H1 (cell line): ENCODE measurements at regions not wholly inside any gene's neighbourhood (a gene's known extent, or its start where the extent isn't known, plus 50 kb on each side); places are given as distances from the start of the nearest gene placed in this dataset.
A peak's percentile ranks its signal among the peaks of the same experiment; 100 is the strongest.

Experiments
- CTCF ChIA-PET: fragments of 300-600 bp; sonication (Branson Sonifier 250); formaldehyde crosslinking; loops from one replicate; lab custom pipeline; 2021; ENCODE audit not compliant: partially characterized antibody; lab: Charles Lee
- POLR2A ChIA-PET: fragments of 300-600 bp; sonication (Branson Sonifier 250); formaldehyde crosslinking; loops from one replicate; lab custom pipeline; 2021; ENCODE audit warnings: inconsistent platforms; ENCODE audit not compliant: partially characterized antibody; lab: Charles Lee
- DNase-seq, 2 experiments: peaks; one replicate each; pipeline versions ENCODE4 v3.0.0 to v3.0.0-alpha.2; 2010 to 2022; ENCODE audit warnings: low spot score in 2 of 2, low read depth in 1 of 2, mixed read lengths in 1 of 2
- FAIRE-seq: peaks from 2 replicates; lab custom pipeline; 2011; peaks lifted over from hg19 to GRCh38; lab: Jason Lieb, UNC
- H2AFZ ChIP-seq: 2 replicates; pipeline ENCODE4 v1.8.1; 2012; ENCODE audit warnings: low read length, inconsistent platforms
- H2AK5ac ChIP-seq: 2 replicates; pipeline ENCODE4 v1.6.1; 2013; ENCODE audit warnings: low read depth, low read length
- H2BK120ac ChIP-seq: replicated peaks from 2 replicates; pipeline ENCODE3; 2013; ENCODE audit warnings: low read depth, low read length, inconsistent platforms
- H2BK12ac ChIP-seq: 2 replicates; pipeline ENCODE4 v1.6.1; 2013; ENCODE audit warnings: low read depth, low read length
- H2BK15ac ChIP-seq: 2 replicates; pipeline ENCODE4 v1.6.1; 2013; ENCODE audit warnings: low read length
- H2BK20ac ChIP-seq: 2 replicates; pipeline ENCODE4 v1.6.1; 2013; ENCODE audit warnings: low read length
- H2BK5ac ChIP-seq: 2 replicates; pipeline ENCODE4 v1.6.1; 2013; ENCODE audit warnings: low read depth, low read length
- H3K14ac ChIP-seq: 2 replicates; pipeline ENCODE4 v1.6.1; 2013; ENCODE audit warnings: inconsistent platforms; ENCODE audit not compliant: insufficient read length
- H3K18ac ChIP-seq: 2 replicates; pipeline ENCODE4 v1.6.1; 2013; ENCODE audit warnings: low read length; ENCODE audit errors: extremely low read depth
- H3K23ac ChIP-seq: 2 replicates; pipeline ENCODE4 v1.6.1; 2013; ENCODE audit warnings: inconsistent platforms; ENCODE audit not compliant: insufficient read length
- H3K23me2 ChIP-seq: 2 replicates; pipeline ENCODE4 v1.6.1; 2013; ENCODE audit warnings: low read depth, low read length
- H3K27ac ChIP-seq: 2 replicates; pipeline ENCODE4 v1.6.1; 2011; ENCODE audit warnings: low read depth, low read length, inconsistent platforms
- H3K27me3 ChIP-seq, 4 experiments: replicated peaks in 1 of 4; 1 replicate in 1 of 4; 2 replicates in 3 of 4; pipeline versions ENCODE4 v1.6.1 to v1.8.1; 2011 to 2013; ENCODE audit warnings: low read length in 3 of 4, mild to moderate bottlenecking in 3 of 4, inconsistent platforms in 2 of 4, mixed read lengths in 2 of 4, moderate library complexity in 1 of 4; ENCODE audit not compliant: control insufficient read depth in 3 of 4, insufficient read depth in 3 of 4; ENCODE audit errors: extremely low read depth in 1 of 4
- H3K36me3 ChIP-seq, 4 experiments: 2 replicates each; pipeline versions ENCODE4 v1.6.1 to v1.8.1; 2011 to 2013; ENCODE audit warnings: mild to moderate bottlenecking in 4 of 4, low read length in 3 of 4, moderate library complexity in 2 of 4, control low read depth in 1 of 4, inconsistent platforms in 1 of 4; ENCODE audit not compliant: insufficient read depth in 4 of 4, control insufficient read depth in 2 of 4
- H3K4ac ChIP-seq: replicated peaks from 2 replicates; pipeline ENCODE3; 2013; ENCODE audit warnings: low read length, low read depth, mixed read lengths, inconsistent platforms; ENCODE audit not compliant: insufficient read length
- H3K4me1 ChIP-seq, 4 experiments: replicated peaks in 1 of 4; 1 replicate in 1 of 4; 2 replicates in 3 of 4; pipeline versions ENCODE4 v1.6.1 to v1.8.1; 2011 to 2013; ENCODE audit warnings: low read length in 3 of 4, inconsistent platforms in 2 of 4, mixed read lengths in 1 of 4; ENCODE audit not compliant: insufficient read depth in 4 of 4, control insufficient read depth in 3 of 4
- H3K4me2 ChIP-seq, 2 experiments: 2 replicates each; pipeline versions ENCODE4 v1.6.1 to v1.8.1; 2011 to 2013; ENCODE audit warnings: low read depth in 2 of 2, low read length in 2 of 2, control low read depth in 1 of 2, inconsistent platforms in 1 of 2, mild to moderate bottlenecking in 1 of 2; ENCODE audit not compliant: insufficient read depth in 1 of 2
- H3K4me3 ChIP-seq, 4 experiments: fragments of 200-600, 300-600 bp in 1 of 4; sonication (generic), shearing (Covaris generic), sonication (Bioruptor Twin) in 1 of 4; 2 replicates each; pipeline versions ENCODE4 v1.5.1 to v1.8.1; 2011 to 2016; ENCODE audit warnings: low read length in 4 of 4, low read depth in 3 of 4, control low read depth in 2 of 4, inconsistent platforms in 2 of 4, mild to moderate bottlenecking in 2 of 4, mixed read lengths in 1 of 4, moderate library complexity in 1 of 4; ENCODE audit not compliant: insufficient read depth in 2 of 4; ENCODE audit errors: extremely low read depth in 1 of 4
- H3K56ac ChIP-seq: replicated peaks from 2 replicates; pipeline ENCODE3; 2013; ENCODE audit warnings: low read depth, mild to moderate bottlenecking, mixed read lengths, low read length, inconsistent platforms; ENCODE audit not compliant: insufficient read length
- H3K79me1 ChIP-seq: 2 replicates; pipeline ENCODE4 v1.6.1; 2013; ENCODE audit warnings: low read depth, low read length, control low read depth
- H3K79me2 ChIP-seq, 2 experiments: 2 replicates each; pipeline versions ENCODE4 v1.6.1 to v1.8.1; 2012 to 2013; ENCODE audit warnings: low read length in 2 of 2, mild to moderate bottlenecking in 2 of 2, inconsistent platforms in 1 of 2; ENCODE audit not compliant: insufficient read depth in 2 of 2, control insufficient read depth in 1 of 2
- H3K9ac ChIP-seq, 4 experiments: replicated peaks in 1 of 4; 1 replicate in 1 of 4; 2 replicates in 3 of 4; pipeline versions ENCODE4 v1.6.1 to v1.8.1; 2011 to 2013; ENCODE audit warnings: low read depth in 3 of 4, low read length in 3 of 4, control low read depth in 2 of 4, mild to moderate bottlenecking in 2 of 4, moderate library complexity in 2 of 4, inconsistent platforms in 1 of 4; ENCODE audit errors: extremely low read depth in 1 of 4
- H3K9me3 ChIP-seq, 2 experiments: 2 replicates each; pipeline versions ENCODE4 v1.6.1 to v1.8.1; 2012 to 2013; ENCODE audit warnings: mild to moderate bottlenecking in 2 of 2, moderate library complexity in 2 of 2, control low read depth in 1 of 2, inconsistent platforms in 1 of 2, low read depth in 1 of 2, low read length in 1 of 2, mixed read lengths in 1 of 2; ENCODE audit not compliant: insufficient read depth in 2 of 2
- H4K20me1 ChIP-seq, 2 experiments: replicated peaks in 1 of 2; 2 replicates each; pipeline versions ENCODE3 to v1.8.1; 2011 to 2013; ENCODE audit warnings: inconsistent platforms in 2 of 2, low read length in 2 of 2, mild to moderate bottlenecking in 1 of 2; ENCODE audit not compliant: insufficient read depth in 2 of 2, control insufficient read depth in 1 of 2
- H4K5ac ChIP-seq: 2 replicates; pipeline ENCODE4 v1.6.1; 2013; ENCODE audit warnings: low read length, low read depth, mixed read lengths, inconsistent platforms; ENCODE audit not compliant: insufficient read length
- H4K8ac ChIP-seq: 2 replicates; pipeline ENCODE4 v1.8.0; 2013; ENCODE audit warnings: mild to moderate bottlenecking, moderate library complexity, low read length, inconsistent platforms; ENCODE audit not compliant: insufficient read depth; ENCODE audit errors: extremely low read depth
- H4K91ac ChIP-seq: replicated peaks from 2 replicates; pipeline ENCODE3; 2013; ENCODE audit warnings: low read length, mixed read lengths, inconsistent platforms; ENCODE audit not compliant: insufficient read length
- ASH2L ChIP-seq: fragments of 200-600, 300-600 bp; sonication (generic); IDR thresholded peaks from one replicate; pipeline ENCODE4 v1.7.1; 2017; ENCODE audit warnings: low read length
- ATF3 ChIP-seq: IDR thresholded peaks from 2 replicates; pipeline ENCODE4 v1.6.1; 2011; ENCODE audit warnings: low read depth, mild to moderate bottlenecking, low read length; ENCODE audit not compliant: insufficient read depth
- CREB1 ChIP-seq: IDR thresholded peaks from 2 replicates; pipeline ENCODE4 v1.6.1; 2012; ENCODE audit warnings: inconsistent platforms
- CTBP2 ChIP-seq: IDR thresholded peaks from 2 replicates; pipeline ENCODE4 v1.7.0; 2011; ENCODE audit warnings: borderline replicate concordance, mild to moderate bottlenecking, moderate library complexity, mixed read lengths, low read length; ENCODE audit not compliant: insufficient read depth, insufficient read length
- E2F6 ChIP-seq: IDR thresholded peaks from 2 replicates; pipeline ENCODE4 v1.6.1; 2012; ENCODE audit warnings: inconsistent platforms
- EP300 ChIP-seq, 2 experiments: IDR thresholded peaks; 1 replicate in 1 of 2; 2 replicates in 1 of 2; pipeline ENCODE4 v1.6.1; 2011 to 2012; ENCODE audit warnings: low read depth in 2 of 2, low read length in 2 of 2, mild to moderate bottlenecking in 2 of 2, borderline replicate concordance in 1 of 2, inconsistent platforms in 1 of 2, moderate library complexity in 1 of 2
- GTF2F1 ChIP-seq: IDR thresholded peaks from 2 replicates; pipeline ENCODE4 v1.6.1; 2012; ENCODE audit warnings: low read depth, low read length, improper control_type of control experiment, borderline replicate concordance
- HDAC6 ChIP-seq: IDR thresholded peaks from one replicate; pipeline ENCODE4 v1.7.1; 2012; ENCODE audit warnings: low read depth, mild to moderate bottlenecking, inconsistent platforms, low read length, moderate library complexity
- NRF1 ChIP-seq: IDR thresholded peaks from 2 replicates; pipeline ENCODE4 v1.6.1; 2011; ENCODE audit warnings: mild to moderate bottlenecking, low read depth, low read length, improper control_type of control experiment
- PHF8 ChIP-seq: fragments of 200-600 bp; sonication (generic); conservative IDR thresholded peaks from 2 replicates; pipeline ENCODE4 v1.7.1; 2012; ENCODE audit warnings: low read depth, mild to moderate bottlenecking, inconsistent platforms, low read length, moderate library complexity
- RBBP5 ChIP-seq: IDR thresholded peaks from 2 replicates; pipeline ENCODE4 v1.7.1; 2012; ENCODE audit warnings: low read depth, mild to moderate bottlenecking, inconsistent platforms, low read length, moderate library complexity, borderline replicate concordance
- SIX5 ChIP-seq: IDR thresholded peaks from 2 replicates; pipeline ENCODE4 v1.6.1; 2011; ENCODE audit warnings: mild to moderate bottlenecking, low read depth, low read length
- SP4 ChIP-seq: IDR thresholded peaks from 2 replicates; pipeline ENCODE4 v1.6.1; 2012; ENCODE audit warnings: low read length, inconsistent platforms
- SRF ChIP-seq: IDR thresholded peaks from 2 replicates; pipeline ENCODE4 v1.6.1; 2011; ENCODE audit warnings: mild to moderate bottlenecking, low read depth, low read length, moderate library complexity
- TBP ChIP-seq: IDR thresholded peaks from 2 replicates; pipeline ENCODE4 v1.6.1; 2011; ENCODE audit warnings: low read depth, low read length, improper control_type of control experiment
- WGBS, 2 experiments: shearing (Covaris generic) in 1 of 2; methylation state at CpG; one replicate each; pipeline versions ENCODE4 v1.1.6 to v1.1.7; 2013 to 2015; ENCODE audit warnings: low lambda C conversion rate in 2 of 2, mixed read lengths in 2 of 2, inconsistent platforms in 1 of 2, low coverage in 1 of 2, missing lambda C conversion rate in 1 of 2; ENCODE audit not compliant: insufficient replicate concordance in 2 of 2, insufficient coverage in 1 of 2, insufficient read length in 1 of 2; ENCODE audit errors: extremely low coverage in 1 of 2, missing lambda C conversion rate in 1 of 2; 5-methylcytosine and 5-hydroxymethylcytosine counted together

GRCh38 chr7:89687211-89687610, 467.1 kb upstream of the STEAP1 start:
- Histone ChIP-seq H2BK12ac (no peak overlapping the region), H3K27me3 (no peaks in the 10 kb centered on the region), H3K23ac (no peak overlapping the region), H3K4me1 (no peaks in the 10 kb centered on the region), H3K27ac (no peak overlapping the region), H3K23me2 (no peaks in the 10 kb centered on the region), H3K9me3 (no peaks in the 10 kb centered on the region), H2BK20ac (no peak overlapping the region), H4K20me1 (no peaks in the 10 kb centered on the region), H3K79me2 (no peaks in the 10 kb centered on the region), H3K14ac (no peak overlapping the region), H3K4me2 (no peak overlapping the region), H4K8ac (no peak overlapping the region), H4K5ac (no peak overlapping the region), H2AFZ (0 out of 2 replicates have a peak overlapping the region, but pooled peaks have one; percentile 70), H2BK120ac (no peak overlapping the region), H3K4me3 (no peak overlapping the region), H2AK5ac (no peak overlapping the region), H2BK5ac (no peak overlapping the region), H3K9ac (no peak overlapping the region), H3K36me3 (no peaks in the 10 kb centered on the region), H3K56ac (no peak overlapping the region), H2BK15ac (no peak overlapping the region), H3K18ac (no peak overlapping the region), H4K91ac (no peak overlapping the region), H3K79me1 (no peaks in the 10 kb centered on the region), H3K4ac (no peak overlapping the region)
- CTCF ChIA-PET: no interaction called here
- WGBS, 2 experiments: 96% methylated on average over 2 of the region's 2 CpGs; no CpG with 5 or more reads in 1 of the 2 experiments
- DNase-seq (no peak), FAIRE-seq (no peak)
- POLR2A ChIA-PET: no interaction called here
- TF ChIP-seq EP300 (IDR thresholded peaks at IDR 0.05; ENCODE audit: borderline replicate concordance in 1 of 2, low read depth in 2 of 2, low read length in 2 of 2) (no peak), RBBP5 (no peak), CREB1 (no peak), TBP (no peak), ATF3 (no peak), GTF2F1 (no peak), SP4 (no peak), E2F6 (no peak), SRF (no peak), PHF8 (no peak), CTBP2 (no peak), NRF1 (no peak), SIX5 (no peak), HDAC6 (no peak), ASH2L (no peak)
